Memory B cell (primary cell): ENCODE measurements at regions not wholly inside any gene's neighbourhood (a gene's known extent, or its start where the extent isn't known, plus 50 kb on each side); places are given as distances from the start of the nearest gene placed in this dataset.
"Not testable (repeated sequence)": the region's sequence is repeated elsewhere in the genome, so short reads cannot be mapped to it uniquely, and the experiment has no call there.

ENCODE experiments used
- ATAC-seq: fragments of 150-1000 bp; cut with Tn5 transposase; 2 replicates; pipeline ENCODE4 v1.10.0; 2021; ENCODE audit warnings: low read depth, mild to moderate bottlenecking, moderate library complexity
- DNase-seq, 2 donors: peaks; one replicate each; pipeline ENCODE4 v3.0.0; 2022; ENCODE audit warnings: low spot score in 2 of 2
- H3K27ac Mint-ChIP-seq: one replicate; pipeline ENCODE4 v1.8.0; 2022; ENCODE audit warnings: mild to moderate bottlenecking, moderate library complexity, mixed read lengths
- H3K27me3 Mint-ChIP-seq: one replicate; pipeline ENCODE4 v1.8.0; 2022; ENCODE audit warnings: mixed read lengths
- H3K36me3 Mint-ChIP-seq: one replicate; pipeline ENCODE4 v1.8.0; 2022; ENCODE audit warnings: mild to moderate bottlenecking, mixed read lengths
- H3K4me1 Mint-ChIP-seq: one replicate; pipeline ENCODE4 v1.8.0; 2022; ENCODE audit warnings: mixed read lengths
- H3K4me3 Mint-ChIP-seq: one replicate; pipeline ENCODE4 v1.8.0; 2022; ENCODE audit warnings: mild to moderate bottlenecking, moderate library complexity, mixed read lengths
- H3K9me3 Mint-ChIP-seq: one replicate; pipeline ENCODE4 v1.8.0; 2022; ENCODE audit warnings: mixed read lengths

DNA sequence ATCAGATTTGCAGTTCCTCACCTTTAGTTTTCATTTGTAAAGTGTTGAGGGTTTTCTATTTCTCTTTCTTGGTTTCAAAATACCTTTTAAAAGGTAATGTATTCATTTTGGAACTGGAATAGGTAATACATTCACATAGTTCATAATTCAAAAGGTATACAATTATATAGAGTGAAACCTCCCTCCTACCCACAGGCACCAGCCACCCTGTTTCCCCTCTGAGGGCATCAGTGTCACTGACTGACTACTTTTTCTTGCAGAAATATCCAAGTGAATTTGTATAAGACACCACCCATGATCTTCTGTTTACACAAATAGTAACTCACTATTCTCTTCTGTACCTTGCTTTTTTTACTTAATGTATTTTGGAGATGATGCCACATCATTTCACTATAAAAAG lies 139.6 kb upstream of the EGLN3 start:
- Mint-ChIP-seq H3K27ac (no peak overlapping the region), H3K4me3 (no peak overlapping the region), H3K36me3 (no peaks in the 10 kb centered on the region), H3K27me3 (peaks cover 1% of the 10 kb centered on the region), H3K9me3 (peaks cover 1% of the 10 kb centered on the region), H3K4me1 (no peaks in the 10 kb centered on the region)
- ATAC-seq (no peak), DNase-seq (no peak)

DNA sequence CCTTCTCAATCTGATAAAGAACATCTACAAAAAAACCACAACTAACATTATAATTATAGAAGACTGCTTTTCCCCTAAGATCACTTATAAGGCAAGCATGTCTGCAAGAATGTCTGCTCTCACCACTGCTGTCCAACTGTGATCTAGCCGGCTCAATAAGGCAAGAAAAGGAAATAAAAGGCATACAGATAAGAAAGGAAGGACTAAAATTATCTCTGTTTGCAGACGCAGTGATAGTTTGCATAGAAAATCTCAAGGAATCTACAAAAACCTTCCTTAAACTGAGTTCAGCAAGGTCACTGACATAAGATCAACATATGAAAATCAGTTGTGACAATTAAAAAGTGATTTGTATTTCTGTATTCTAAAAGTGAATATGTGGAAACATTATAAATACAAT lies 138.0 kb upstream of the EGLN3 start:
- Mint-ChIP-seq H3K4me3 (no peak overlapping the region), H3K27me3 (peaks cover 1% of the 10 kb centered on the region), H3K4me1 (no peaks in the 10 kb centered on the region), H3K36me3 (no peaks in the 10 kb centered on the region), H3K9me3 (peaks cover 1% of the 10 kb centered on the region), H3K27ac (no peak overlapping the region)
- ATAC-seq (no peak), DNase-seq (no peak)

DNA sequence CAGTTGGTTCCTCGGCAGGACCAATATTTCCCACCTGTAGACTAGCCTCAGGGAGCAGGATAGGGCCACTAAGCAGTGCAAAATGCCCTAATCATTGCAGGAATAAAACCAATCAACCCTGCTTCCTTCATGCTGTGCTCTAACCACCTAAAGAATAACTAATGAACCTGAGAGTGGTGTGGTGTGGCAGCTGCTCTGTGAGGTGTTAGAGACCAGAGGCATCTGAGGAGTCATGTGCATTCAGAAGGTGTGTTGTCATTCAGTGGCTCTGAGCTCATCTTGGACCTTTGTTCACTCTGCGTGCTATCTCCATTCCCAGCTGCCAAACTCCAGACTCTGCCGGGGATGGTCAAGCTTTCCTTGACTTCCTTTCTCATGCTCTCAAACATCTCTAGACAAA lies 136.7 kb upstream of the EGLN3 start:
- Mint-ChIP-seq H3K36me3 (no peaks in the 10 kb centered on the region), H3K4me1 (no peaks in the 10 kb centered on the region), H3K9me3 (peaks cover 1% of the 10 kb centered on the region), H3K27ac (no peak overlapping the region), H3K27me3 (no peaks in the 10 kb centered on the region), H3K4me3 (no peak overlapping the region)
- no peak for DNase-seq
- ATAC-seq, result no peak

DNA sequence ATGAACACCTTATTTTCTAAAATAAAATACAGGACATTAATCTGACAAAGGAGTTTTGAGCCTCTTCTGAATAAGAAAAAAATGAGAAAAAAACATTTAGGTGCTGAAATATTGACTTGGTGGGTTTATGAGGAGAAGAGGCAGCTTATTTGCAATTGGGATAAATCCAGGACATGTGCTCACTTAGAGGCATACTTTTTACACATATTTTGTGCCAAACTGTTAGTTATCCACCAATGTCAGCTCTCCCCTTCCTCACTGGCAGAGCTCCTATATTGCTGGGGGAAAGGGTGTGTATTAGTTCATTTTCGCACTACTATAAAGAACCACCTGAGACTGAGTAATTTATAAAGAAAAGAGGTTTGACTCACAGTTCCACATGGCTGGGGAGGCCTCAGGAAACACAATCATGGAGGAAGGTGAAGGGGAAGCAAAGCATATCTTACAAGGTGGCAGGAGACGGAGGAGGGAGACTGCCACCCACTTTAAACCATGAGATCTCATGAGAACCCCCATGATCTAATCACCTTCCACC lies 135.4 kb upstream of the EGLN3 start:
- Mint-ChIP-seq H3K27ac (no peak overlapping the region), H3K4me1 (no peaks in the 10 kb centered on the region), H3K36me3 (no peaks in the 10 kb centered on the region), H3K9me3 (peaks cover 1% of the 10 kb centered on the region), H3K4me3 (no peak overlapping the region), H3K27me3 (peaks cover 2% of the 10 kb centered on the region)
- DNase-seq (no peak), ATAC-seq (no peak)

DNA sequence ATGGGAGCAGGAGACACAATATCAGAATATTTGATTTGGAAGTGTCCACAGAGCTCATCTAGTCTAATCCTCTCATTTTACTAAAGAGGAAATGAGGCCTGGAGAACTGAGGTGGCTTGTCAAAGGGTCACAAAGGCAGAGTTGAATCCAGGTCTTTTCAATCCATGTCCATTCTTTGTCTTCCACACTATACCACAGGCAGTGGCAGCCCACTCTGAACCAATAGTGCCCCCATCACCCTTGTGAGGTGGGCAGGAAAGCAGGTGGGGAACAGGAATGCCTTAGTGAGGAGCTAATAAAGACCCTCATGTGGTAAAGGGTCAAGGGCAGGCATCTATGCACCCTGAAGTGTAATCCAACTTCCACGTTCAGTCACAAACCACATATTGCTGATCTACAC lies 134.8 kb upstream of the EGLN3 start:
- H3K27me3 Mint-ChIP-seq, result peaks cover 2% of the 10 kb centered on the region
- H3K9me3 Mint-ChIP-seq, result peaks cover 1% of the 10 kb centered on the region
- H3K4me3 Mint-ChIP-seq, result no peak overlapping the region
- no peaks in the 10 kb centered on the region for H3K36me3 Mint-ChIP-seq
- no peak for ATAC-seq
- H3K4me1 Mint-ChIP-seq, result no peaks in the 10 kb centered on the region
- no peak for DNase-seq
- no peak overlapping the region for H3K27ac Mint-ChIP-seq

DNA sequence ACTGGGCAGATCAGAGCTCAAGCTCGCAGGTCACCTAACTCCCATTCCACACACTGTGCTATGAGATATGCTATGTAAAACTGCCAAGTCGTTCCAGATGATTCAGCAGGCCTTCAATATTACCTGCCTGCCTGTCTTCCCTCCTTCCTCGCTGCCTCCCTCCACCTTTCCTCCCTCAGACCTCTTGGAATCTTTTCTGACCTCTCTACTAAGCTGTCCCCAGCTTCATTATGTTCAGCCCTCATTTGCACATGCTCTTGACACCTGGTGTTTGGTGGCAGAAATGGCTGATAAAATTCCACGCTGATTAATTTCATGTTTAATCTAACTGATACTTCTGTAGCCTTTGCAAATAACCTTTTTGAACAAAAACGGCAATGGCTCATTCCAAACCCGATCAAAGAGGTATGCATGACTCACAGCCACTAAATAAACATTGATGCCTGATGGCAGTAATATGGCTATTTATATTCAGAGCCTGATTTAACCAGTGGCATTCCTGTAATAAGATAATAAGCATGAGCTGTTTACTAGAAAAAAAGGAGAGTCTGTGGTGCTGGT lies 130.8 kb upstream of the EGLN3 start:
- Mint-ChIP-seq H3K9me3 (peaks cover 3% of the 10 kb centered on the region), H3K27me3 (peaks cover 2% of the 10 kb centered on the region), H3K4me1 (no peaks in the 10 kb centered on the region), H3K4me3 (no peak overlapping the region), H3K27ac (no peak overlapping the region), H3K36me3 (no peaks in the 10 kb centered on the region)
- ATAC-seq, result no peak
- no peak for DNase-seq

DNA sequence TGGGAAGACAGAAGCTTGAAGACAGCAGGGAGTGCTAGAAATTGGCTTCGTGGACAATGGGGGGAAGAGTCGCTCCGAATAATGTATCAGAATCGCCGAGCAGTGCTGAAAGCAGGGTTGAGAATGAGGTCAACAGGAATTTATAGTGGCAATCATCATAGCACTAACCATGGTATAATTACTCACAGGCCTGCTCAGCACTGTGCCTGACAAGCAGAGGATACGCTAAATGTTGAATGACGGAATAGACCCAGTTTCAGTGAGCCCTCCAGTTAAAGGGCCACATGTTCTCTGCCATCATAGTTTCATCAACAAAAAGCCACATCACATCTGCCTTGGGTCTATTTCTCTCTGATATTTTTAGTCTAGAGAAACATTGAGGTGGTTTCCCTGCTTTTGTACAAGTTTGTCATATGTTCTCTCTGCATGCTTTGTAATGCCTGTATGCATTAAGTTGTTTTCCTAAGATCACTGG lies 130.3 kb upstream of the EGLN3 start:
- peaks cover 2% of the 10 kb centered on the region for H3K27me3 Mint-ChIP-seq
- H3K9me3 Mint-ChIP-seq, result peaks cover 3% of the 10 kb centered on the region
- no peaks in the 10 kb centered on the region for H3K4me1 Mint-ChIP-seq
- H3K4me3 Mint-ChIP-seq, result no peak overlapping the region
- ATAC-seq (no peak), DNase-seq (no peak)
- no peaks in the 10 kb centered on the region for H3K36me3 Mint-ChIP-seq
- no peak overlapping the region for H3K27ac Mint-ChIP-seq

DNA sequence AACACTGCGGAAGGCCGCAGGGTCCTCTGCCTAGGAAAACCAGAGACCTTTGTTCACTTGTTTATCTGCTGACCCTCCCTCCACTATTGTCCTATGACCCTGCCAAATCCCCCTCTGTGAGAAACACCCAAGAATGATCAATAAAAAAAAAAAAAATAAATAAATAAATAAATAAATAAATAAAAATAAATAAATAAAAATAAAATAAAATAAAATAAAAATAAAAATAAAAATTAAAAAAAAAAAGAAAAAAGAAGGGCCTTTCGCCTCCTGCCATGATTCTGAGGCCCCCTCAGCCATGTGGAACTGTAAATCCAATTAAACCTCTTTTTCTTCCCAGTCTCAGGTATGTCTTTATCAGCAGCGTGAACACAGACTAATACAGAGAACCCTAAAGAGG lies 128.8 kb upstream of the EGLN3 start:
- DNase-seq, H3K4me3 Mint-ChIP-seq, H3K27ac Mint-ChIP-seq, H3K36me3 Mint-ChIP-seq, H3K27me3 Mint-ChIP-seq, ATAC-seq, H3K4me1 Mint-ChIP-seq, H3K9me3 Mint-ChIP-seq: not testable (repeated sequence)

DNA sequence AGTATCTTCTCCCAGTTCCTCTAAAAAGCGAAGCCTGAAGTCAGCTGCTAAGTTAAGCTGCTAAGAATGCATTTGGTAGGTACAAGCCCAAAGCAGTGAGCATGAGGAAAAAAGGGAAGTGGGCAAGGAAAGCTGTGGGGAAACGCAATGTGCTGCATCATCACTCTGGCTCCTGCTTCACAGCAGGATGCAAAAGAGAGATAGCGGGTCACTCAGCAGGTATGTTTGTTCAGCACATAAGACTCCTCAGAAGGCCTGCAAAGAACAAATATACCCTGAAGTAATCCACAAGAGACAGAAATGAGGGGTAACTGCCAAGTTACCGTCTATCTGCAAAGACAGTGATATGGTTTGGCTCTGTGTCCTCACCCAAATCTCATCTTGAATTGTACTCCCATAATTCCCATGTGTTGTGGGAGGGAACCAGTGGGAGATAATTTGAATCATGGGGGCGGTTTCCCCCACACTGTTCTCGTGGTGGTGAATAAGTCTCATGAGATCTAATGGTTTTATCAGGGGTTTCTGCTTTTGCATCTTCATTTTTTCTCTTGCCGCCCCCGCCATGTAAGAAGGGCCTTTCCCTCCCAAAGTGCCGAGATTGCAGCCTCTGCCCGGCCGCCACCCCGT lies 127.4 kb upstream of the EGLN3 start:
- no peak for DNase-seq
- Mint-ChIP-seq H3K9me3 (peaks cover 3% of the 10 kb centered on the region), H3K27ac (no peak overlapping the region), H3K36me3 (no peaks in the 10 kb centered on the region), H3K4me1 (no peaks in the 10 kb centered on the region), H3K27me3 (peaks cover 2% of the 10 kb centered on the region), H3K4me3 (no peak overlapping the region)
- ATAC-seq, result no peak

DNA sequence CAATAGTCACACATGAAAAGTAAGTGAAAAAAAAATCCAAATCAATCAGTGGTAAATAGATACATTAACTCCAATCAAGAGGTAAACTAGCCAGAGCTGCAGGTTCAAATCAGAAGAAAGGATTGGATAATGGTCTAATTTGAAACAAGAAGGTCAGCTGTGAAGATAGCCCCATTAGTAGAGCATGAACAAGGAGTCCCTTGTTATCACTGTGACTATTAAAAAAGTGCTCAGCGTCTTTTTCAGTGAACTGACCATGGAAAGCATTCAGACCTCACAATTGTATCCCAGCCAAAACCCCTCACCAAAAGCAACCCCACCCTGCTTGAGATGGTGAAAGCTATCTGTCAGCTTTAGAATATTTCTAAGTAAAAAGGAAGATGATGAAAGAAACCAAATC lies 125.0 kb upstream of the EGLN3 start:
- peaks cover 4% of the 10 kb centered on the region for H3K9me3 Mint-ChIP-seq
- H3K27me3 Mint-ChIP-seq, result no peaks in the 10 kb centered on the region
- ATAC-seq, result no peak
- DNase-seq, result no peak
- H3K36me3 Mint-ChIP-seq, result no peaks in the 10 kb centered on the region
- H3K4me1 Mint-ChIP-seq, result no peaks in the 10 kb centered on the region
- no peak overlapping the region for H3K27ac Mint-ChIP-seq
- H3K4me3 Mint-ChIP-seq, result no peak overlapping the region

DNA sequence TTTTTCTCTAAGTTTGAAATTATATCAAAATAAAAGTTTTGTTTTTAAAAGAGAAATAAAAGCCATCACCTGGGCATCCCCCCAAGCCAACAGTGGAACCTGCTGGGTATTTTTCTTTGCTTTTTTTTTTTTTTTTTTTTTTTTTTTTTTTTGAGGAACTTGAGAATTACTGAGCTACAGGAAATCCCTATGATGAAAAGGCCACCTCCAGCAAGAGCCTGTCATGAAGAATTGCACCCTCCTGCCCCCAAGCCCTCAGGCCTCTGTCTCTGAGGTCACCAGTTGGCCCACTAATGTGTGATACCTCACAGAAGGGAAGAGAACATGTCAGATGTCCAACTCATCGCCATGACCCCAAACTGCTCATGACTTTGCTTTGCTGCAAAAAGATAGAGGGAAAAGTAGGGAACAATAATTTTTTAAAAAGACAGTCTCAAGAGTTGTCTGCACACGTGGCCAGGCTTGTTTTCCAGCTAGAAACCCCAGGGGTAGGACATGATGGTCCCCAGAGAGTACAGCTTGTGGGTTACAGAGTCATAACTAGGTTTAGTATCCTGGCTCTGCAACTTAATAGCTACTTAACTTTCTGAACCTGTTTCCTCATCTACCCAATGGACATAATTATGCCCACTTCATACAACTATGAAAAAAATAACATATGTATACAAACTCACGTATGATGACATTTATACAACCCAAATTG lies 124.3 kb upstream of the EGLN3 start:
- ATAC-seq, result no peak
- DNase-seq, result no peak
- Mint-ChIP-seq H3K36me3 (no peaks in the 10 kb centered on the region), H3K27ac (no peak overlapping the region), H3K4me1 (no peaks in the 10 kb centered on the region), H3K9me3 (peaks cover 4% of the 10 kb centered on the region), H3K4me3 (no peak overlapping the region), H3K27me3 (no peaks in the 10 kb centered on the region)

DNA sequence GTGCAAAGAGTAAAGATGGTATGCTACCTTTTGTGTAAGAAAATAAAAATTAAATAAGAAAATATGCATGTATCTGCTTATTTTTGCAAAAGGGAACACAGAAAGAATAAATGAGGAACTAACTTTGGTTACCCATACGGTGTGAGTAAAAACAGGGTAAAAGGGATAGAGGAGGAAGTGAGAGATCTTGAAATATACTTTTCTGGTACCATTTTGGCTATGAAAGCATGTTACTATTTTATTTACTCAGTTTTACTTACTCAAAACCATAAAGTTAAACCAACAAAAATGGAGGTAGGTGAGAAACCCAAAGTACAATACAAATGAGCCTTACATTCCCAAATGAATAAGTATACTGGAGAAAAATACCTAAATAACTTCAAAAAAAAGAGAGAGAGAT lies 122.0 kb upstream of the EGLN3 start:
- H3K36me3 Mint-ChIP-seq, result no peaks in the 10 kb centered on the region
- H3K9me3 Mint-ChIP-seq, result peaks cover 5% of the 10 kb centered on the region
- H3K27me3 Mint-ChIP-seq, result peaks cover 2% of the 10 kb centered on the region
- H3K4me1 Mint-ChIP-seq, result no peaks in the 10 kb centered on the region
- H3K4me3 Mint-ChIP-seq, result no peak overlapping the region
- H3K27ac Mint-ChIP-seq, result no peak overlapping the region
- DNase-seq (no peak), ATAC-seq (no peak)

DNA sequence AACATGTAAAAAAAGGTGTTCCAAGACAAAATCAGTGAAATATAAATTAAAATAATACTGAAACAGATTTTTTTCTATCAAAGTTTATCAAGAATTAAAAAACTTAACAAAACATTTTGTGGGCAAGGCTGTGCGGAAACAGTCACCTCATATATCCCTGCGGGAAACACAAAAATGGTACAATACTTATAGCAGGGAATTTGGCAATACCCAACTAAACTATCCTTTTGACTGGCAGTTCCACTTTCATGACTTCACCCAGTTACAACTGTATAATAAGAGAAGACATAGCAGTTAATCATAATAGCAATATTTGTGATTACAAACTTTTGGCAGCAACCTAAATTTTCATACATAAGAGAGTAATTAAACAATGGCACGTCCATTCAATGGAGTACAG lies 121.5 kb upstream of the EGLN3 start:
- Mint-ChIP-seq H3K4me1 (no peaks in the 10 kb centered on the region), H3K9me3 (peaks cover 5% of the 10 kb centered on the region), H3K4me3 (no peak overlapping the region), H3K27ac (no peak overlapping the region), H3K36me3 (no peaks in the 10 kb centered on the region), H3K27me3 (peaks cover 2% of the 10 kb centered on the region)
- no peak for DNase-seq
- no peak for ATAC-seq

DNA sequence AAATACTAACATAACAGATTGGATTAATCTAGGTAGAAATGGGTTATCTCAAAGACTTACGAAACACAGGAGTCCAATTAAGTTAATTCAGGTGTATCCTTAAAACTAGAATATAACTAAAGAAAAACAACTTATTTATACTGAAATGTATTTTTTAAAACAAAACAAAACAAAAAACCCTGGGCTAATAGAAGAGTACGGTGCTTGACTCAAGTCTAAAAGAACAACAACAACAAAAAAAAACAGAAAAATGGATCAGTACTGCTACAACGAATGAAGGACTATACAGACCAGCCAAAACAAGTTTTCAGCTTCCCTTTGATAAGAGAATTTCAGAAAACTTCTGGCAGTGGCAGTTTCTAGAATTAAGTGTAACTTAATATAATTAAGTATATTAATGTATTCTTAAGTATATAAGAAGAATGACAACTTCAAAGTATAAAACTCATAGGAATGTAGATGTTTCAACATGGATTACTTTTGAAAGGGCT lies 120.1 kb upstream of the EGLN3 start:
- Mint-ChIP-seq H3K27me3 (peaks cover 2% of the 10 kb centered on the region), H3K36me3 (no peaks in the 10 kb centered on the region), H3K4me3 (no peak overlapping the region), H3K27ac (no peak overlapping the region), H3K4me1 (no peaks in the 10 kb centered on the region), H3K9me3 (peaks cover 5% of the 10 kb centered on the region)
- DNase-seq (no peak), ATAC-seq (no peak)
